A549 (cell line): ENCODE measurements at regions not wholly inside any gene's neighbourhood (a gene's known extent, or its start where the extent isn't known, plus 50 kb on each side); places are given as distances from the start of the nearest gene placed in this dataset.

Source experiments
- CTCF ChIP-seq: fragments of >200 bp; sonication (Bioruptor Twin); formaldehyde crosslinking; IDR thresholded peaks from 3 replicates; pipeline ENCODE4 v1.5.1; 2016
- EP300 ChIP-seq, 2 experiments: fragments of >200 bp; sonication (Bioruptor Twin); formaldehyde crosslinking; IDR thresholded peaks; 2 replicates in 1 of 2; 3 replicates in 1 of 2; pipeline ENCODE4 v1.6.1; 2016 to 2017
- KDM1A ChIP-seq: fragments of 200-600 bp; sonication (generic); IDR thresholded peaks from 2 replicates; pipeline ENCODE4 v1.6.1; 2016; ENCODE audit warnings: low read depth, mild to moderate bottlenecking
- MYC ChIP-seq: IDR thresholded peaks from 2 replicates; pipeline ENCODE4 v1.6.1; 2012; ENCODE audit warnings: mild to moderate bottlenecking, inconsistent platforms, low read length, improper control_type of control experiment, borderline replicate concordance
- POLR2A ChIP-seq: IDR thresholded peaks from 2 replicates; pipeline ENCODE4 v1.6.1; 2012; ENCODE audit warnings: mild to moderate bottlenecking, low read length
- POLR2AphosphoS2 ChIP-seq: conservative IDR thresholded peaks from 2 replicates; pipeline ENCODE4 v1.6.1; 2012; ENCODE audit warnings: low read length, improper control_type of control experiment, inconsistent platforms
- RAD21 ChIP-seq, 2 experiments: fragments of >200 bp in 1 of 2; sonication (Bioruptor Twin) in 1 of 2; formaldehyde crosslinking in 1 of 2; IDR thresholded peaks in 1 of 2; conservative IDR thresholded peaks in 1 of 2; 2 replicates in 1 of 2; 3 replicates in 1 of 2; pipeline ENCODE4 v1.6.1; 2012 to 2018; ENCODE audit warnings: inconsistent platforms in 1 of 2
- RFX5 ChIP-seq: fragments of 450-650 bp; IDR thresholded peaks from 2 replicates; pipeline ENCODE4 v1.7.1; 2014; ENCODE audit warnings: antibody characterized with exemption, mild to moderate bottlenecking, moderate library complexity
- TF ChIP-seq, protein P1 (sequence below): fragments of 150-350 bp; IDR thresholded peaks from 2 replicates; pipeline ENCODE4 v1.6.1; 2014; ENCODE audit warnings: low read depth, mild to moderate bottlenecking, low read length

GRCh38 chr13:21898945-21899344 lies 228.1 kb downstream of the FGF9 start:
- TF ChIP-seq CTCF (no peak), POLR2A (no peak), RFX5 (no peak), KDM1A (no peak), EP300 (IDR thresholded peaks at IDR 0.05) (no peak), MYC (no peak), RAD21 (conservative IDR thresholded peaks at IDR 0.05 in 1 of 2, IDR thresholded peaks at IDR 0.05 in 1 of 2) (no peak), POLR2AphosphoS2 (no peak)
- TF ChIP-seq, protein P1, sequence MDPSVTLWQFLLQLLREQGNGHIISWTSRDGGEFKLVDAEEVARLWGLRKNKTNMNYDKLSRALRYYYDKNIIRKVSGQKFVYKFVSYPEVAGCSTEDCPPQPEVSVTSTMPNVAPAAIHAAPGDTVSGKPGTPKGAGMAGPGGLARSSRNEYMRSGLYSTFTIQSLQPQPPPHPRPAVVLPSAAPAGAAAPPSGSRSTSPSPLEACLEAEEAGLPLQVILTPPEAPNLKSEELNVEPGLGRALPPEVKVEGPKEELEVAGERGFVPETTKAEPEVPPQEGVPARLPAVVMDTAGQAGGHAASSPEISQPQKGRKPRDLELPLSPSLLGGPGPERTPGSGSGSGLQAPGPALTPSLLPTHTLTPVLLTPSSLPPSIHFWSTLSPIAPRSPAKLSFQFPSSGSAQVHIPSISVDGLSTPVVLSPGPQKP: no peak
